Gastroesophageal sphincter (tissue), 3 donors: ENCODE measurements at regions not wholly inside any gene's neighbourhood (a gene's known extent, or its start where the extent isn't known, plus 50 kb on each side); places are given as distances from the start of the nearest gene placed in this dataset.

ENCODE experiments used
- CTCF ChIP-seq, 4 experiments: fragments of 200-600 bp in 2 of 4; fragments of 450-650 bp in 2 of 4; sonication (generic) in 1 of 4; IDR thresholded peaks; one replicate each; pipeline ENCODE4 v1.5.1; 2017 to 2019; ENCODE audit warnings: antibody characterized with exemption in 4 of 4, mild to moderate bottlenecking in 2 of 4, moderate library complexity in 2 of 4
- EP300 ChIP-seq: sonication (generic); formaldehyde crosslinking; IDR thresholded peaks from one replicate; pipeline ENCODE4 v1.6.1; 2017; ENCODE audit warnings: antibody characterized with exemption, mild to moderate bottlenecking
- POLR2A ChIP-seq, 2 donors: fragments of 450-650 bp; IDR thresholded peaks; one replicate each; pipeline ENCODE4 v1.6.1; 2017; ENCODE audit warnings: antibody characterized with exemption in 2 of 2, mild to moderate bottlenecking in 2 of 2, moderate library complexity in 1 of 2
- POLR2AphosphoS5 ChIP-seq: sonication (generic); formaldehyde crosslinking; IDR thresholded peaks from one replicate; pipeline ENCODE4 v1.6.1; 2017; ENCODE audit warnings: antibody characterized with exemption

- TF ChIP-seq CTCF (IDR thresholded peaks at IDR 0.05) = no peak
- no peak for TF ChIP-seq POLR2AphosphoS5
- no peak for TF ChIP-seq POLR2A (IDR thresholded peaks at IDR 0.05)
- no peak for TF ChIP-seq EP300
Measured at GRCh38 chr2:199131876-199132275, 325.9 kb downstream of the SATB2 start.
